Liver (tissue), 8 donors: ENCODE measurements at regions not wholly inside any gene's neighbourhood (a gene's known extent, or its start where the extent isn't known, plus 50 kb on each side); places are given as distances from the start of the nearest gene placed in this dataset.
"Not testable (repeated sequence)": the region's sequence is repeated elsewhere in the genome, so short reads cannot be mapped to it uniquely, and the experiment has no call there.

Experiments used
- DNase-seq: peaks from one replicate; pipeline ENCODE4 v3.0.0-alpha.2; 2017; ENCODE audit warnings: low spot score
- H3K27ac ChIP-seq, 2 donors: one replicate each; pipeline ENCODE4 v1.7.0; 2013; ENCODE audit warnings: inconsistent platforms in 2 of 2, low read length in 2 of 2, control low read depth in 1 of 2, low read depth in 1 of 2, mild to moderate bottlenecking in 1 of 2
- H3K27me3 ChIP-seq, 4 donors: one replicate each; pipeline versions ENCODE4 v1.6.1 to v1.7.0; 2013; ENCODE audit warnings: low read length in 3 of 4, inconsistent platforms in 1 of 4, mild to moderate bottlenecking in 1 of 4, moderate library complexity in 1 of 4; ENCODE audit not compliant: control insufficient read depth in 4 of 4, insufficient read depth in 4 of 4
- H3K36me3 ChIP-seq, 4 donors: one replicate each; pipeline versions ENCODE4 v1.6.1 to v1.7.0; 2013; ENCODE audit warnings: low read length in 3 of 4, mild to moderate bottlenecking in 3 of 4, low read depth in 1 of 4, moderate library complexity in 1 of 4; ENCODE audit not compliant: control insufficient read depth in 4 of 4, insufficient read depth in 3 of 4
- H3K4me1 ChIP-seq, 4 donors: one replicate each; pipeline versions ENCODE4 v1.6.1 to v1.7.0; 2013; ENCODE audit warnings: low read length in 3 of 4, mild to moderate bottlenecking in 3 of 4, moderate library complexity in 1 of 4; ENCODE audit not compliant: control insufficient read depth in 4 of 4, insufficient read depth in 4 of 4
- H3K4me3 ChIP-seq, 3 donors: one replicate each; pipeline versions ENCODE4 v1.6.1 to v1.7.0; 2013; ENCODE audit warnings: low read length in 3 of 3, control low read depth in 1 of 3, low read depth in 1 of 3, mild to moderate bottlenecking in 1 of 3
- H3K9ac ChIP-seq, 2 donors: one replicate each; pipeline ENCODE4 v1.7.0; 2013; ENCODE audit warnings: low read length in 2 of 2, mild to moderate bottlenecking in 2 of 2, moderate library complexity in 2 of 2, control low read depth in 1 of 2, low read depth in 1 of 2
- H3K9me3 ChIP-seq, 4 donors: one replicate each; pipeline versions ENCODE4 v1.6.1 to v1.7.0; 2013; ENCODE audit warnings: low read length in 3 of 4; ENCODE audit not compliant: control insufficient read depth in 4 of 4
- ATF3 ChIP-seq: IDR thresholded peaks from 2 replicates; pipeline ENCODE4 v1.6.1; 2016; ENCODE audit warnings: antibody characterized with exemption
- EGR1 ChIP-seq, 2 donors: IDR thresholded peaks; 2 replicates each; pipeline ENCODE4 v1.6.1; 2016 to 2018; ENCODE audit warnings: antibody characterized with exemption in 2 of 2, low read depth in 2 of 2
- FOXA1 ChIP-seq: IDR thresholded peaks from 2 replicates; pipeline ENCODE4 v1.6.1; 2016; ENCODE audit warnings: antibody characterized with exemption
- GABPA ChIP-seq, 2 donors: IDR thresholded peaks in 1 of 2; conservative IDR thresholded peaks in 1 of 2; 2 replicates each; pipeline ENCODE4 v1.6.1; 2016; ENCODE audit warnings: antibody characterized with exemption in 2 of 2, mild to moderate bottlenecking in 1 of 2, moderate library complexity in 1 of 2
- HNF4A ChIP-seq, 2 donors: conservative IDR thresholded peaks; 2 replicates each; pipeline ENCODE4 v1.6.1; 2016; ENCODE audit warnings: antibody characterized with exemption in 2 of 2, mild to moderate bottlenecking in 2 of 2
- HNF4G ChIP-seq: IDR thresholded peaks from 2 replicates; pipeline ENCODE4 v1.6.1; 2016; ENCODE audit warnings: antibody characterized with exemption
- MAX ChIP-seq: IDR thresholded peaks from 2 replicates; pipeline ENCODE4 v1.6.1; 2016; ENCODE audit warnings: antibody characterized with exemption
- NR2F2 ChIP-seq: IDR thresholded peaks from 2 replicates; pipeline ENCODE4 v1.6.1; 2016; ENCODE audit warnings: antibody characterized with exemption
- RAD21 ChIP-seq, 2 donors: IDR thresholded peaks; 2 replicates each; pipeline ENCODE4 v1.6.1; 2016; ENCODE audit warnings: antibody characterized with exemption in 2 of 2, mild to moderate bottlenecking in 2 of 2
- RXRA ChIP-seq, 2 donors: IDR thresholded peaks; 2 replicates each; pipeline ENCODE4 v1.6.1; 2017 to 2018; ENCODE audit warnings: antibody characterized with exemption in 2 of 2, mild to moderate bottlenecking in 1 of 2
- SP1 ChIP-seq: IDR thresholded peaks from 2 replicates; pipeline ENCODE4 v1.6.1; 2018; ENCODE audit warnings: antibody characterized with exemption, mild to moderate bottlenecking
- TAF1 ChIP-seq: conservative IDR thresholded peaks from 2 replicates; pipeline ENCODE4 v1.6.1; 2016; ENCODE audit warnings: antibody characterized with exemption, mild to moderate bottlenecking
- YY1 ChIP-seq: IDR thresholded peaks from 2 replicates; pipeline ENCODE4 v1.6.1; 2016; ENCODE audit warnings: antibody characterized with exemption, mild to moderate bottlenecking
- WGBS: extraction: QIAGEN DNeasy Blood & Tissue Kit; methylation state at CpG from one replicate; pipeline ENCODE4 v1.1.7; 2013; 5-methylcytosine and 5-hydroxymethylcytosine counted together
- TF ChIP-seq, protein P1 (sequence below): fragments of 150-350 bp; IDR thresholded peaks from 2 replicates; pipeline ENCODE4 v1.5.1; 2017; ENCODE audit warnings: improper control_type of control experiment, low read depth, low read length; ENCODE audit not compliant: missing input control
- donor health status: healthy.
- donor health status: healthy.
- donor health status: healthy.
- donor health status: healthy.
- donor health status: healthy.

DNA sequence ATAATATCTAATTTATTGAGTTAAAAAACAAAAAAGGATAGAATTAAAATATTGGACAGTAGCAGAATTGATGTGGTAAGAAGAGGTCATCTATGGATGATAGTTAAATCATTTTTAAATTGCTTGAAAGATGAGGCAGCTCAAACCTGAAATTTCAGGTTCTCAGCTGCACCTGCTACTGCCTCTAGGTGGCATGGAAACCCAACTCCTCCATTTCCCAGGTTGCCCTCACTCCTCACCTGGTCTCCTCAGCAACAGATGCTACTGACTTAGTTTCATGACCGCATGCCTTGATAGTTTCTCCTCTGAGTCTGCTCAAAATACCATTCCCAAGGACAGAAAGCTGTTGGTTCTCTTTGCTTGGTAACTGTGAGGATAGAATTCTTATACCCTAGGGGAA is 148.1 kb downstream of the ABHD5 start:
- no peak for DNase-seq
- Histone ChIP-seq H3K4me3 (no peak overlapping the region), H3K27ac (no peak overlapping the region), H3K9me3 (peaks cover 0 to 14% (median under 1%) of the 10 kb centered on the region in 4 donors), H3K27me3 (peaks cover 0 to 4% (median 0%) of the 10 kb centered on the region in 4 donors), H3K36me3 (no peaks in the 10 kb centered on the region), H3K9ac (no peak overlapping the region), H3K4me1 (peaks cover 0 to 2% (median 0%) of the 10 kb centered on the region in 4 donors)
- 86% methylated on average over 1 of the region's 1 CpG for WGBS
- TF ChIP-seq RAD21 (IDR thresholded peaks at IDR 0.05) (peak; percentile 45 to 59), SP1 (no peak)
- TF ChIP-seq, protein P1, sequence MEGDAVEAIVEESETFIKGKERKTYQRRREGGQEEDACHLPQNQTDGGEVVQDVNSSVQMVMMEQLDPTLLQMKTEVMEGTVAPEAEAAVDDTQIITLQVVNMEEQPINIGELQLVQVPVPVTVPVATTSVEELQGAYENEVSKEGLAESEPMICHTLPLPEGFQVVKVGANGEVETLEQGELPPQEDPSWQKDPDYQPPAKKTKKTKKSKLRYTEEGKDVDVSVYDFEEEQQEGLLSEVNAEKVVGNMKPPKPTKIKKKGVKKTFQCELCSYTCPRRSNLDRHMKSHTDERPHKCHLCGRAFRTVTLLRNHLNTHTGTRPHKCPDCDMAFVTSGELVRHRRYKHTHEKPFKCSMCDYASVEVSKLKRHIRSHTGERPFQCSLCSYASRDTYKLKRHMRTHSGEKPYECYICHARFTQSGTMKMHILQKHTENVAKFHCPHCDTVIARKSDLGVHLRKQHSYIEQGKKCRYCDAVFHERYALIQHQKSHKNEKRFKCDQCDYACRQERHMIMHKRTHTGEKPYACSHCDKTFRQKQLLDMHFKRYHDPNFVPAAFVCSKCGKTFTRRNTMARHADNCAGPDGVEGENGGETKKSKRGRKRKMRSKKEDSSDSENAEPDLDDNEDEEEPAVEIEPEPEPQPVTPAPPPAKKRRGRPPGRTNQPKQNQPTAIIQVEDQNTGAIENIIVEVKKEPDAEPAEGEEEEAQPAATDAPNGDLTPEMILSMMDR: peak; percentile 30

DNA sequence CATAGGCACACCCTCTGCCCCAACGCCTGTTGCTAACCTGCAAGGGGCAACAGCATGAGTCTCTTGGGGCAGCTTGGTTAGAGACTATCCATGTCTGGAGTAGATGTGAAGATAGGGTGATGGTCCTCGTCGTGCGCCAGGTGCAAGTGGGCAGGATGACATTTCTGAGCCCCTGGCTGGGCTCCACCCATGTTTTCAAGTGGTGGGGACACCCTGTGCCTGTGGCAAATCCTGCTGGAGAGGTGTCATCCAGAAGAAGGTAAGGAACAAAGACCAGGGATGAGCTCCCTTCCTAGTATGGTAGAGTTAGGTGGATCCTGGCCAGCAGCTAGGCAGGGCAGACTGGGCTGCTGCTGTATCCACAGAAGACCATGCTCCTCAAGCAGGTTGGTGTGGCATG is 152.6 kb downstream of the ABHD5 start:
- no peak overlapping the region for H3K4me3 ChIP-seq
- peaks cover 0 to 4% (median 0%) of the 10 kb centered on the region in 4 donors for H3K27me3 ChIP-seq
- TF ChIP-seq HNF4A (conservative IDR thresholded peaks at IDR 0.05) (no peak), MAX (no peak), NR2F2 (no peak), FOXA1 (no peak), HNF4G (no peak), EGR1 (IDR thresholded peaks at IDR 0.05; ENCODE audit: low read depth in 2 of 2) (no peak), YY1 (no peak), GABPA (IDR thresholded peaks at IDR 0.05 in 1 of 2, conservative IDR thresholded peaks at IDR 0.05 in 1 of 2) (no peak), TAF1 (no peak), ATF3 (no peak)
- TF ChIP-seq, protein P1: no peak
- WGBS: 77% methylated on average over 4 of the region's 4 CpGs
- no peak overlapping the region for H3K9ac ChIP-seq
- no peaks in the 10 kb centered on the region for H3K4me1 ChIP-seq
- no peak overlapping the region for H3K27ac ChIP-seq
- DNase-seq: no peak
- no peaks in the 10 kb centered on the region for H3K36me3 ChIP-seq
- H3K9me3 ChIP-seq: peaks cover 0 to 6% (median 3%) of the 10 kb centered on the region in 4 donors

- Histone ChIP-seq H3K9ac (no peak overlapping the region), H3K27me3 (peaks cover 0 to 4% (median 0%) of the 10 kb centered on the region in 4 donors), H3K27ac (no peak overlapping the region), H3K4me3 (no peak overlapping the region), H3K36me3 (no peaks in the 10 kb centered on the region), H3K4me1 (no peaks in the 10 kb centered on the region), H3K9me3 (peaks cover 0 to 8% (median 2%) of the 10 kb centered on the region in 4 donors)
- no peak for DNase-seq
- WGBS: 64% methylated on average over 3 of the region's 3 CpGs
- TF ChIP-seq SP1 (no peak), ATF3 (no peak), TAF1 (no peak), RXRA (IDR thresholded peaks at IDR 0.05) (no peak), FOXA1 (no peak), HNF4G (no peak)
- TF ChIP-seq, protein P1: no peak
Measured at GRCh38 chr3:43844757-43845156, 154.0 kb downstream of the ABHD5 start.

GRCh38 chr3:43845553-43845952 is 154.8 kb downstream of the ABHD5 start:
- H3K27me3 ChIP-seq, H3K9ac ChIP-seq, H3K36me3 ChIP-seq, DNase-seq, H3K4me1 ChIP-seq, H3K9me3 ChIP-seq, H3K4me3 ChIP-seq, H3K27ac ChIP-seq: not testable (repeated sequence)
- WGBS: 68% methylated on average over 1 of the region's 1 CpG
